ENCODE measurements at regions not wholly inside any gene's neighbourhood (a gene's known extent, or its start where the extent isn't known, plus 50 kb on each side); places are given as distances from the start of the nearest gene placed in this dataset.

DNA sequence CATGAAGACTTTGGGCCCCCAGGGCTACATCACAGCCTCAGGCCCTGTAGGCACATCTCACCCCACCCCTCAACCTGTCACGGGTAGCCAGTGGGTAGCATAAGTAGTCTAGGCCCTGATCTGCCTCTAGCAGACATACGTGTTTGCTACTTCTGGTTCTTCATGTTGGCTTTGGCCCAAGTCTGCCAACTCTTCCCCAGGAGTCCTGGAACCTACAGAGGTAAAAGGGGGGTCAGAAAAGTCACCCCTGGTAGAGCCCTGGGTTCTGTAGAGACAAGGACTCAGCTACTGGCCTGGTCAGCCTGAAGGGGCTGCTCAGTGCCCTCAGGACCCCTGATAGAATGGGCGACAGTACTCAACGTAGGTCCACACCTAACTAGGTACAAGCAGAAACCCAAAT, 67.5 kb upstream of the UNC5B start:
- TF ChIP-seq REST (IDR thresholded peaks at IDR 0.05; ENCODE audit: insufficient read depth in 1 of 2, low read depth in 2 of 2, low read length in 2 of 2) = no peak
- TF ChIP-seq TAF1 (IDR thresholded peaks at IDR 0.05; ENCODE audit: borderline replicate concordance, insufficient read depth, low read length) = no peak

All from PFSK-1 (cell line).